ENCODE measurements at regions not wholly inside any gene's neighbourhood (a gene's known extent, or its start where the extent isn't known, plus 50 kb on each side); places are given as distances from the start of the nearest gene placed in this dataset.

DNA sequence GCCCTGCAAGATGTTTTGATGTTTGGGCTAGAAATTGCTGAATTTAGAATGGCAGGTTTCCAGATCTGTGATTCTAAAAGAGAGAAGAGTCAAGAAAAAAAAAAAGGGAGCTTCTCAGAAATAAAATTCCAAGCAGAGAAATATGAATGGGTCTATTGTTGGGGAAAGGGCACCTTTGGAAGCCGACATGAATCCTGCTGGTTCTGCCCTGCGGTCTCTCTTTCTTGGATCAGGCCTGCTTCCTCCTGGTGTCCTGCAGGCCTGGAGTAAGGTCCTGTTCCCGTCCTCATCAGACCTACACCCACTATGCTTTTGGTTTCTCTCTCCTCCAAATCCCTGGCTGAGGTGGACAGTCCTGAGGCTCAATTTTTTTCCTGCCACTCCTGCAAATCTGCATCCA is 109.8 kb upstream of the TRIM2 start:
- no peak overlapping the region for H3K27ac ChIP-seq
- in situ Hi-C loops (cut with MboI; ENCODE audit: low sequenced_read_pairs in 4 of 4) = loop anchor here in 2 of 4 donors (5.0 to 10.0 kb wide), 2 partner anchors 33 to 250 kb away; no protein-coding TSS in a partner anchor

DNA sequence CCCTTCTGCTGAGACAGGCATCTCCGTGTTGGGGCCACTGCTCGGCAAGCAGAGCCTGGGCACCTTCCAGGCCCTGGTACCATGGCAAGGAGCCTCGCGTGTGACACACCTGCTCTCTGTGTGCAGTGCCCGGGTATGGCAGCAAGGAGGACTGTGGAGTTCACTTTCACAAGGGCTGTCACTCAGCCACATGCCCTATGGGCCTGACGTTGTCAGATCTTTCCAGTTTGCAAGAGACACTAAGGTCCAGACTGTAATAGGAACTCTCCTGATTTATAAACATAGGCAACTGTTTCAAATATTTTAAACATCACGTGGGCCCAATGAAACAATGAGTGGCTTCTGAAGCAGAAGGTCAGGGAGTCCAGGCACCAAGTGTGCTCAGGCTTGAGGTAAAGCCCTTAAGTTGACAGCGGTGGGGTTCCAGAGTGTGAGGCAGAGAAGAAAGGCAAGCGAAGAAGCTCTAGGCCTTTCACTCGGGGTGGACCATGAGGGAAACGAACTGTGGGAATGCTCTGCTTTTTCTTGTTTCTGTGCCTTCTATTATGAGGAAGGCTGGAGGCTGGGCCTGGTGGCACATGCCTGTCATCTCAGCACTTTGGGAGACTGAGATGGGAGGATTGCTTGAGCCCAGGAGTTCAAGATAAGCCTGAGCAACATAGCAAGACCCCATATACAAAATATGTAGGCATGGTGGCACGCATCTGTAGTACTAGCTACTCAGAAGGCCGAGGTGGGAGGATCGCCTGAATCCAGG is 108.6 kb upstream of the TRIM2 start:
- no peaks in the 10 kb centered on the region for H3K36me3 ChIP-seq
- intact Hi-C loops (cut with DNase I; ENCODE audit: low total_unique reads) = no loop called here
- no peak for ATAC-seq
- H3K9me3 ChIP-seq = no peaks in the 10 kb centered on the region
- in situ Hi-C loops (cut with MboI; ENCODE audit: low sequenced_read_pairs in 4 of 4) = loop anchor here in 1 of 4 donors (10.0 kb wide), 1 partner anchor 251 kb away; no protein-coding TSS in a partner anchor
- TF ChIP-seq, protein P1, sequence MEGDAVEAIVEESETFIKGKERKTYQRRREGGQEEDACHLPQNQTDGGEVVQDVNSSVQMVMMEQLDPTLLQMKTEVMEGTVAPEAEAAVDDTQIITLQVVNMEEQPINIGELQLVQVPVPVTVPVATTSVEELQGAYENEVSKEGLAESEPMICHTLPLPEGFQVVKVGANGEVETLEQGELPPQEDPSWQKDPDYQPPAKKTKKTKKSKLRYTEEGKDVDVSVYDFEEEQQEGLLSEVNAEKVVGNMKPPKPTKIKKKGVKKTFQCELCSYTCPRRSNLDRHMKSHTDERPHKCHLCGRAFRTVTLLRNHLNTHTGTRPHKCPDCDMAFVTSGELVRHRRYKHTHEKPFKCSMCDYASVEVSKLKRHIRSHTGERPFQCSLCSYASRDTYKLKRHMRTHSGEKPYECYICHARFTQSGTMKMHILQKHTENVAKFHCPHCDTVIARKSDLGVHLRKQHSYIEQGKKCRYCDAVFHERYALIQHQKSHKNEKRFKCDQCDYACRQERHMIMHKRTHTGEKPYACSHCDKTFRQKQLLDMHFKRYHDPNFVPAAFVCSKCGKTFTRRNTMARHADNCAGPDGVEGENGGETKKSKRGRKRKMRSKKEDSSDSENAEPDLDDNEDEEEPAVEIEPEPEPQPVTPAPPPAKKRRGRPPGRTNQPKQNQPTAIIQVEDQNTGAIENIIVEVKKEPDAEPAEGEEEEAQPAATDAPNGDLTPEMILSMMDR (IDR thresholded peaks at IDR 0.05 in 4 of 5, conservative IDR thresholded peaks at IDR 0.05 in 1 of 5) = no peak
- TF ChIP-seq POLR2A (IDR thresholded peaks at IDR 0.05) = no peak
- no peak for DNase-seq
- no peaks in the 10 kb centered on the region for H3K4me1 ChIP-seq
- no peaks in the 10 kb centered on the region for H3K27me3 ChIP-seq
- H3K27ac ChIP-seq = no peak overlapping the region
- H3K4me3 ChIP-seq = no peak overlapping the region

More for the DNA sequence above, 109.8 kb upstream of the TRIM2 start:
- Histone ChIP-seq H3K4me3 (no peak overlapping the region), H3K36me3 (no peaks in the 10 kb centered on the region), H3K4me1 (no peaks in the 10 kb centered on the region), H3K9me3 (no peaks in the 10 kb centered on the region), H3K27me3 (no peaks in the 10 kb centered on the region)
- no peak for ATAC-seq
- no peak for DNase-seq
- intact Hi-C loops (cut with DNase I; ENCODE audit: low total_unique reads) = no loop called here
- TF ChIP-seq POLR2A (IDR thresholded peaks at IDR 0.05) = no peak
- TF ChIP-seq, protein P1 (IDR thresholded peaks at IDR 0.05 in 4 of 5, conservative IDR thresholded peaks at IDR 0.05 in 1 of 5) = no peak

DNA sequence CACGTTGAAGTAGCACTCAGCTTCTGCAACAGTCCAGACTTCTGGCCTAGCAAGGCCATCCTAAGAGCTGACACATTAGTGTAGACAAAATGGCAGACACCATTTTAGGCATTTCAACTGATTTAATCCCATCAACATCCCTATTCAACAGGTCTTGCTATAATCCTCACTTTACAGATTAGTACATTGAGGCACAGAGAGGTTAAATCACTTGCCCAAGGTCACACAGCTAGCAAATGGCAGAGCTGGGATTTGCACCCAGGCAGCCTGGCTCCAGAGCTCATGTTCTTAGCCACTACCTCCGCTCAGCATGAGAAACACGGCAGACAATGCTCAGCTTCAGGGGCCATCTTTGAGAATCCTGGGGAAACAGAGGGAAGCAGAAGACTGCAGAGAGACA is 107.9 kb upstream of the TRIM2 start:
- Histone ChIP-seq H3K9me3 (no peaks in the 10 kb centered on the region), H3K36me3 (no peaks in the 10 kb centered on the region), H3K27me3 (no peaks in the 10 kb centered on the region), H3K4me3 (no peak overlapping the region), H3K27ac (no peak overlapping the region), H3K4me1 (no peaks in the 10 kb centered on the region)
- no peak for DNase-seq
- no peak for ATAC-seq
- TF ChIP-seq, protein P1 (IDR thresholded peaks at IDR 0.05 in 4 of 5, conservative IDR thresholded peaks at IDR 0.05 in 1 of 5) = no peak
- in situ Hi-C loops (cut with MboI; ENCODE audit: low sequenced_read_pairs in 4 of 4) = loop anchor here in 1 of 4 donors (10.0 kb wide), 1 partner anchor 252 kb away; no protein-coding TSS in a partner anchor
- intact Hi-C loops (cut with DNase I; ENCODE audit: low total_unique reads) = no loop called here

DNA sequence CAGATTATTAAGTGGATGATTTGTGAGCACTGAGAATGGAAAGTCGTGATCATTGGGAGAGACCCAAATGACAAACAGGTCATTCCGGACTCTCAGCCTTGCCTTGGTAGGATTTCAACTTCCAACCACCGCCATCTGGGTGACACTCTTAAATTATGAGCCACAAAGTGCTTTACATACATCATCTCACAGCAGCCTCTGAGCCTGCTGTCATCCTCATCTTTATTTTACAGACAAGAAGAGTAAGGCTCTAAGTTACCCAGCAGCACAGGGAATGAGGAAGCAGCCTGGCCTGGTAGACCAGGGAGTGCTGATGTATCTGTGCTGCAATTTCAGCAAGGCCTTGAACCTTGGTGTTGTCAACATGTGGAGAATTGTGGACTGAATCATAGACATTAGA is 105.8 kb upstream of the TRIM2 start:
- no peak for DNase-seq
- ATAC-seq = no peak
- intact Hi-C loops (cut with DNase I; ENCODE audit: low total_unique reads) (no loop called here), in situ Hi-C loops (cut with MboI; ENCODE audit: low sequenced_read_pairs in 4 of 4) (loop anchor here in 1 of 4 donors (10.0 kb wide), 1 partner anchor 254 kb away; no protein-coding TSS in a partner anchor)
- Histone ChIP-seq H3K4me3 (no peak overlapping the region), H3K27me3 (no peaks in the 10 kb centered on the region), H3K4me1 (no peaks in the 10 kb centered on the region), H3K9me3 (no peaks in the 10 kb centered on the region), H3K36me3 (no peaks in the 10 kb centered on the region), H3K27ac (no peak overlapping the region)
- TF ChIP-seq, protein P1 (IDR thresholded peaks at IDR 0.05 in 4 of 5, conservative IDR thresholded peaks at IDR 0.05 in 1 of 5) = no peak
- no peak for TF ChIP-seq POLR2A (IDR thresholded peaks at IDR 0.05)

Measured in gastrocnemius medialis (tissue), 4 donors.